Gastrocnemius medialis (tissue), 4 donors: ENCODE measurements at regions not wholly inside any gene's neighbourhood (a gene's known extent, or its start where the extent isn't known, plus 50 kb on each side); places are given as distances from the start of the nearest gene placed in this dataset.

ENCODE experiments used
- ATAC-seq, 2 donors: fragments of 150-250 bp; one replicate each; pipeline ENCODE4 v1.9.1; 2016
- DNase-seq, 2 donors: peaks; one replicate each; pipeline ENCODE4 v3.0.0-alpha.2; 2019
- H3K27ac ChIP-seq, 4 donors: fragments of 200-600 bp; sonication (generic); 1 replicate in 1 of 4; 2 replicates in 3 of 4; pipeline ENCODE4 v1.5.1; 2016 to 2018; ENCODE audit warnings: mild to moderate bottlenecking in 2 of 4, moderate library complexity in 1 of 4
- H3K27me3 ChIP-seq, 3 donors: fragments of 200-600 bp; sonication (generic) in 2 of 3; 1 replicate in 1 of 3; 2 replicates in 2 of 3; pipeline versions ENCODE4 v1.5.1 to v1.6.0; 2016 to 2019; ENCODE audit warnings: mild to moderate bottlenecking in 1 of 3, moderate library complexity in 1 of 3
- H3K36me3 ChIP-seq, 2 donors: fragments of 200-600 bp; sonication (generic) in 1 of 2; one replicate each; pipeline ENCODE4 v1.5.1; 2017 to 2018
- H3K4me1 ChIP-seq, 2 donors: fragments of 200-600 bp; sonication (generic) in 1 of 2; one replicate each; pipeline ENCODE4 v1.5.1; 2016 to 2017; ENCODE audit warnings: mild to moderate bottlenecking in 2 of 2
- H3K4me3 ChIP-seq, 4 donors: fragments of 200-600 bp; sonication (generic) in 3 of 4; 1 replicate in 1 of 4; 2 replicates in 3 of 4; pipeline ENCODE4 v1.5.1; 2016 to 2019; ENCODE audit warnings: mild to moderate bottlenecking in 2 of 4
- H3K9me3 ChIP-seq, 3 donors: fragments of 200-600 bp; sonication (generic) in 2 of 3; 1 replicate in 1 of 3; 2 replicates in 2 of 3; pipeline ENCODE4 v1.5.1; 2016 to 2019
- POLR2A ChIP-seq, 2 donors: fragments of 450-650 bp; IDR thresholded peaks; one replicate each; pipeline ENCODE4 v1.6.1; 2017; ENCODE audit warnings: antibody characterized with exemption in 2 of 2, mild to moderate bottlenecking in 2 of 2, moderate library complexity in 2 of 2
- in situ Hi-C, 4 donors: fragments of 200-750 bp; cut with MboI; loops; one replicate each; pipeline versions ENCODE4 v1.15.0 to v1.8.0; 2017; ENCODE audit warnings: low sequenced_read_pairs in 4 of 4
- intact Hi-C: fragments of 100-400 bp; cut with DNase I; formaldehyde crosslinking; loops from one replicate; pipeline ENCODE4 v1.15.1; 2023; ENCODE audit warnings: low total_unique reads
- TF ChIP-seq, protein P1 (sequence below), 5 experiments: fragments of 450-650 bp in 3 of 5; fragments of 200-600 bp in 2 of 5; sonication (generic) in 2 of 5; IDR thresholded peaks in 4 of 5; conservative IDR thresholded peaks in 1 of 5; 1 replicate in 4 of 5; 2 replicates in 1 of 5; pipeline ENCODE4 v1.5.1; 2016 to 2019; ENCODE audit warnings: antibody characterized with exemption in 5 of 5, mild to moderate bottlenecking in 3 of 5, moderate library complexity in 3 of 5

- no peak for DNase-seq
- ATAC-seq = no peak
- H3K27ac ChIP-seq = no peak overlapping the region
These were observed 68.4 kb upstream of the NR3C1 start for GRCh38 chr5:143471666-143472464.

DNA sequence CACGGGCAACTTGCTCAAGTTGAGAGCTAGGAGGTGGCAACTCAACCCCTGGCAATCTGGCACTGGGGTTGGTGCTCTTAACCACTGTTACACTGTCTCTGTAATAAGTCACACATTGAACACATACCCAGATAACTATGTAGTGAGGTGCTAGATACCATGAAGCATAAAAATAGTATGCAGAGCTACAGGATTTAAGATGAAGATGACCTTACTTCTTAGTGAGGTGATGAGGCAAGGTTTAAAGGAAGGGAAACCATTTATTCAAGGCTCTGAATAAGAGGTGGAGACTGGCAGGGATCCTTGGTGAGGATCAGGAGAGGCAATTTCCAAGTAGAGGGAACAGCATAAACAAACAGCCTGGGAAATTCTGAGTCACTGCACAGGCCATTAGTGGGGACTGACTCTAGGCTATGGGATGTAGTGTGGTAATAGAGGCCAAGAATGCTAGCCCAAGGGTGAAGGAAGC is 67.6 kb upstream of the NR3C1 start:
- no peak overlapping the region for H3K27ac ChIP-seq
- H3K4me1 ChIP-seq = no peaks in the 10 kb centered on the region
- no peaks in the 10 kb centered on the region for H3K36me3 ChIP-seq
- intact Hi-C loops = no loop called here
- no peak overlapping the region for H3K4me3 ChIP-seq
- in situ Hi-C loops = no loop called here
- DNase-seq (no peak), ATAC-seq (no peak)
- H3K27me3 ChIP-seq = no peaks in the 10 kb centered on the region
- H3K9me3 ChIP-seq = no peaks in the 10 kb centered on the region
- TF ChIP-seq, protein P1, sequence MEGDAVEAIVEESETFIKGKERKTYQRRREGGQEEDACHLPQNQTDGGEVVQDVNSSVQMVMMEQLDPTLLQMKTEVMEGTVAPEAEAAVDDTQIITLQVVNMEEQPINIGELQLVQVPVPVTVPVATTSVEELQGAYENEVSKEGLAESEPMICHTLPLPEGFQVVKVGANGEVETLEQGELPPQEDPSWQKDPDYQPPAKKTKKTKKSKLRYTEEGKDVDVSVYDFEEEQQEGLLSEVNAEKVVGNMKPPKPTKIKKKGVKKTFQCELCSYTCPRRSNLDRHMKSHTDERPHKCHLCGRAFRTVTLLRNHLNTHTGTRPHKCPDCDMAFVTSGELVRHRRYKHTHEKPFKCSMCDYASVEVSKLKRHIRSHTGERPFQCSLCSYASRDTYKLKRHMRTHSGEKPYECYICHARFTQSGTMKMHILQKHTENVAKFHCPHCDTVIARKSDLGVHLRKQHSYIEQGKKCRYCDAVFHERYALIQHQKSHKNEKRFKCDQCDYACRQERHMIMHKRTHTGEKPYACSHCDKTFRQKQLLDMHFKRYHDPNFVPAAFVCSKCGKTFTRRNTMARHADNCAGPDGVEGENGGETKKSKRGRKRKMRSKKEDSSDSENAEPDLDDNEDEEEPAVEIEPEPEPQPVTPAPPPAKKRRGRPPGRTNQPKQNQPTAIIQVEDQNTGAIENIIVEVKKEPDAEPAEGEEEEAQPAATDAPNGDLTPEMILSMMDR (IDR thresholded peaks at IDR 0.05 in 4 of 5, conservative IDR thresholded peaks at IDR 0.05 in 1 of 5) = no peak
- no peak for TF ChIP-seq POLR2A (IDR thresholded peaks at IDR 0.05)

More at GRCh38 chr5:143471666-143472464, 68.4 kb upstream of the NR3C1 start:
- no peaks in the 10 kb centered on the region for H3K36me3 ChIP-seq
- no peaks in the 10 kb centered on the region for H3K4me1 ChIP-seq
- no peaks in the 10 kb centered on the region for H3K27me3 ChIP-seq
- no peak overlapping the region for H3K4me3 ChIP-seq
- no peak for TF ChIP-seq POLR2A (IDR thresholded peaks at IDR 0.05)
- TF ChIP-seq, protein P1 (IDR thresholded peaks at IDR 0.05 in 4 of 5, conservative IDR thresholded peaks at IDR 0.05 in 1 of 5) = no peak
- in situ Hi-C loops (no loop called here), intact Hi-C loops (no loop called here)
- H3K9me3 ChIP-seq = no peaks in the 10 kb centered on the region

GRCh38 chr5:143470120-143470519 is 66.6 kb upstream of the NR3C1 start:
- Histone ChIP-seq H3K36me3 (no peaks in the 10 kb centered on the region), H3K27me3 (no peaks in the 10 kb centered on the region), H3K27ac (no peak overlapping the region), H3K4me1 (no peaks in the 10 kb centered on the region), H3K4me3 (no peak overlapping the region), H3K9me3 (no peaks in the 10 kb centered on the region)
- in situ Hi-C loops = no loop called here
- TF ChIP-seq, protein P1 (IDR thresholded peaks at IDR 0.05 in 4 of 5, conservative IDR thresholded peaks at IDR 0.05 in 1 of 5) = no peak
- TF ChIP-seq POLR2A (IDR thresholded peaks at IDR 0.05) = no peak
- ATAC-seq (no peak), DNase-seq (no peak)
- intact Hi-C loops = no loop called here

DNA sequence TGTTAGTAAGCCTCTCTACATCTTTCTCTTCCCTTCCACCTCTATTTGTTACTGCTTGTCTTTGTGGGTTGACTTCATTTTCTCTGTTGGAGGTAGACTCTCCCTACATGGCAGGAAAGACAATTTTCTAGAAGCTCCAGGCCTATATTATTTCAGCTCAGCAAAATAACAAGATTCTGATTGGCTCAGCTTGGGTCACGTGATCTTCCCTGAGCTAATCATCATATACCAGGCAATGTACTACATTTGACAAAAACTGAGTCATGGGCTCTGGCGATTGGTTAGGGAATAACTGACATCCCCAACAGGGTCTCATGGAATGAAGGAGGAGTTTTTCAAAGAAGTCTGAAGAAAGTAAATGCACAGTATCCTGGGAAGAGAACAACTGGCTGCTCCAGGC is 65.6 kb upstream of the NR3C1 start:
- intact Hi-C loops (no loop called here), in situ Hi-C loops (no loop called here)
- Histone ChIP-seq H3K9me3 (no peaks in the 10 kb centered on the region), H3K4me1 (no peaks in the 10 kb centered on the region), H3K27ac (no peak overlapping the region), H3K4me3 (no peak overlapping the region), H3K36me3 (no peaks in the 10 kb centered on the region), H3K27me3 (no peaks in the 10 kb centered on the region)
- TF ChIP-seq POLR2A (IDR thresholded peaks at IDR 0.05) = no peak
- TF ChIP-seq, protein P1 (IDR thresholded peaks at IDR 0.05 in 4 of 5, conservative IDR thresholded peaks at IDR 0.05 in 1 of 5) = no peak
- DNase-seq (no peak), ATAC-seq (no peak)
